ENCODE measurements at regions not wholly inside any gene's neighbourhood (a gene's known extent, or its start where the extent isn't known, plus 50 kb on each side); places are given as distances from the start of the nearest gene placed in this dataset.
"Not testable (repeated sequence)": the region's sequence is repeated elsewhere in the genome, so short reads cannot be mapped to it uniquely, and the experiment has no call there.

DNA sequence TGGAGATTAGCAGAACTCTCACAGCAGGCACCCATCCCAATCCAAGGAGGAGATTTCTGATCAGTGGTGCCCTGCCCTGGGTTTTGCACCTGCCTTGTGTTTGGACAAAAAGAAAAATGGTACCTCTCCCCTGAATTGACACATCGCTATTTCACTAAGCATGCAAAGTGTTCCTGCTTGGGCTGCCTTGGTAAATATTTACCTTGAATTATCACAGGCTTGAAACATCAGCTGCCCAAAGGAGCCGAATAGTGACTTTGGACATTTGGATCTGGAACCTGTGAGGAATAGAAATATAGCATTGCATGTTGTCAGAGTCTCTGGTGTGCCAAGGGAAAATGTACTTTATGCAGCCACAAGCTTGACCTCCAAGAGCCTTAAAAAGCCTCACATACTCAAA, 926.4 kb upstream of the FANCL start:
- no peak for DNase-seq (ENCODE audit: low read depth in 2 of 3, low spot score in 1 of 3)

DNA sequence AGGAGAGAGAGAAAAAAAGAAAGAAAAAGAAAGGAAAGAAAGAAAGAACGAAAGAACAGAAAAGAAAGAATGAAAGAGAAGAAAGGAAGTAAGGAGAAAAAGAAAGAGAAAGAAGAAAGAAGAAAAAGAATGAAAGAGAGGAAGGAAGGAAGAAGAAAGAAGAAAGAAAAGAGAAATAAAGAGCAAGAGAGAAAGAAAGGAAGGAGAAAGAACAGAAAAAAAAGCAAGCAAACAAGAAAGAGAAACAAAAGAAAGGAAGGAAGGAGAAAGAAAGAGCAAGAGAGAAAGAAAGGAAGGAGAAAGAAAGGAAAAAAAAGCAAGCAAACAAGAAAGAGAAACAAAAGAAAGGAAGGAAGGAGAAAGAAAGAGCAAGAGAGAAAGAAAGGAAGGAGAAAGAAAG, 916.8 kb upstream of the FANCL start:
- not testable (repeated sequence) for DNase-seq (ENCODE audit: low read depth in 2 of 3, low spot score in 1 of 3)

DNA sequence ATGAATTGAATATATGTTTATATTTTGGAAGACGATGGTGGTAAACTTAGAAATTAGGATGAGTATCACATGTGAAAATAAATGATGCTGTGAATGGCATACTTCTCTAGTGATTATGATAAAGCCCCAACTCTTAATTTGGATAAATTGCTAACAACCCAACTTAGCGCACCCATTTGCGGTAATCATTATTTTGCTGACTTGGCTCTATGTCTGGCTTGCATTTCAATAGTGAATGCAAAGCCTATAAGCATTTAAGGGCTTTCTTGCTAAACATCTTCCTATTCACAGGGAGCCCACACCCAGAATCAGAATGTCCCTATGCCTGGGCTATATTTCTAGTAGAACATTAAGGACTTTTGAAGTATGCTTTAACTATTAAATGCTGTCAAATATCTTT, 910.7 kb upstream of the FANCL start:
- DNase-seq (ENCODE audit: low read depth in 2 of 3, low spot score in 1 of 3): no peak

- DNase-seq (ENCODE audit: low read depth in 2 of 3, low spot score in 1 of 3): no peak
Observed at GRCh38 chr2:59150217-59150849, 909.2 kb upstream of the FANCL start.

DNA sequence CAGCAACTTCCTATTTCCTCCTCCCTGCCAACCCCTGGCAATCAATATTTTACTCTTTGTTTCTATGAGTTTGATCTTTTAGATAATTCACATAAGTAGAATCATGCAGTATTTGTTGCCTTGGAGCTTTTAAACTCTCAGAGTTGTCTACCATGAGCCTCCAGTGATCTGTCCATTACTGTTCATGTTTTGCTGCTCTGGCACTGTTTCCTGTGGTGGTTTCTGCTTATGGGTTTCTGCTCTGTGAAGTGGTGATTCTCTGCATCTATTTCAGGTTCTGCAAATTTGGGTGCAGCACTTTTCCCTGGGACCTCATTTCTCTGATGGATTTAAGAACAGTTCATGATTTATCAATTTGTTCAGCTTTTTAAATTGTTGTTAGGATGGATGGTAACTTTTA, 908.1 kb upstream of the FANCL start:
- no peak for DNase-seq (ENCODE audit: low read depth in 2 of 3, low spot score in 1 of 3)

DNA sequence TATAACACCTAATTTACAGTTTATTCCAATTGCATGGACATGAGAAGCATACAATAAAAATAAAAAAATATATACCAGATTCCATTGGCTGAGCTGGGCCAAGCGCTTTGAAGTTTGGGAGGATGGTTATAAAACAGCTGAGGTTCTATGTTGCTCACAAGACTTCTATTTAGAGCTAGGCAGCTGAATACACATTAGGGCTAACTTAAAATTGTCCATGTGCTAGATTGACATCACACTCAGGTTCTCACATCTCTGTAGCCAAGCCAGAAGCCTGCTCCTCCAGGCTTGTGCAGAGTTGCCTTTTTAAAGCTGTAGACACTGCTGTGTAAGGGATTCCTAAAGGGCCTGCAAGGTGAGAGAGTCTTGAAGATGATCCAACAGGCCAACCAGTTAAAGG, 871.1 kb upstream of the FANCL start:
- DNase-seq (ENCODE audit: low read depth in 2 of 3, low spot score in 1 of 3): no peak

DNA sequence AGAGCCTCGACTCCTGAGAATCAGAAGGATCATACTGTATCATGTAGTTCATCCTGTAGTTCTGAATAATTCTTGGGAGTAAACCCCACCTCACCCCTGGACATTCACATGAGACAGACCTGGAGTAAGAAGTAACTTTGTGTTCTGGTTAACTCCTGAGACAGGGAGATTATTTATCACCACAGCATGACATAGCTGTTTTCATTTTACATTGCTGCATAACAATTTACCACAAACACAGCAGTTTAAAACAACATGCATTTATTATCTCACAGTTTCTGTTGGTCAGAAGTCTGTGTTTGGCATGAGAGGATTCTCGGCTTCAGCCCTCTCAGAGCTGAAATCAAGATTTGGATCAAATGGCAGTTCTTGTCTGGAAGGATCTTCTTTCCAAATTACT, 855.8 kb upstream of the FANCL start:
- no peak for DNase-seq (ENCODE audit: low read depth in 2 of 3, low spot score in 1 of 3)

- no peak for DNase-seq (ENCODE audit: low read depth in 2 of 3, low spot score in 1 of 3)
Observed at GRCh38 chr2:59093571-59093970, 852.4 kb upstream of the FANCL start.

DNA sequence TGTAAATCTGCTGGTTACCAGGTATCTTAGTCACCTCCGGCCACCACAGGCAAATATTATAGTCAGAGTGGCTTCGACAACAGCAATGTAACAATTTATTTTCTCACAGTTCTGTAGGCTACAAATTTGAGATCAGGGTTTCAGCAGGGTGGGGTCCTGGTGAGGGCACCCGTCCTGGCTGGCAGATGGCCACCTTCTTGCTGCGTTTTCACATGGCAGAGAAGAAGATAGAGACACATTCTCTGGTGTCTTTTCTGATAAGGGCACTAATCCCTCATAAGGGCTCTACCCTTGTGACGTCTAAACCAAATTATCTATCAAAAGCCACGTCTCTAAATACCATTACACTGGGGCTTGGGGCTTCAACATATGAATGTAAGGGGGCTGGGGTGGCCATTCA, 843.2 kb upstream of the FANCL start:
- DNase-seq (ENCODE audit: low read depth in 2 of 3, low spot score in 1 of 3): no peak

GRCh38 chr2:59083075-59083828, 842.1 kb upstream of the FANCL start:
- no peak for DNase-seq (ENCODE audit: low read depth in 2 of 3, low spot score in 1 of 3)

DNA sequence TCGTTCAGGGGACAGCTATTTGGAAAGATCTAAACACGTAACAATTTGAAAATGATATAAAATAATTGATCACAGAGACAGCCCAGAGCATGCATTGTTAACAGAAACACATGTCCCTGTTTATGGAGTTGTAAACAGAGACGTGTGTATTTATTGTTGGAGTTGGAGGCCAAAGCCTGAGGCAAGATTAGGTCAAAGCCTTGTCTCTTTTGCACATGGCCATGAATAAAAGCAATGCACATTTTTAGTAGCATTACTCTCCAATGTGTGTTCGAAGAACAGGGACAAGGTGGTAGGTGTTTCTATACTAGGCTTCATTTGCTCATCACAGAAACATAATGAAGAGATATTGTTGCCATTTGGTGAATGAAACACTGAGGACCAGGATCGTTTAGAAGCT, 841.5 kb upstream of the FANCL start:
- DNase-seq (ENCODE audit: low read depth in 2 of 3, low spot score in 1 of 3): no peak

DNA sequence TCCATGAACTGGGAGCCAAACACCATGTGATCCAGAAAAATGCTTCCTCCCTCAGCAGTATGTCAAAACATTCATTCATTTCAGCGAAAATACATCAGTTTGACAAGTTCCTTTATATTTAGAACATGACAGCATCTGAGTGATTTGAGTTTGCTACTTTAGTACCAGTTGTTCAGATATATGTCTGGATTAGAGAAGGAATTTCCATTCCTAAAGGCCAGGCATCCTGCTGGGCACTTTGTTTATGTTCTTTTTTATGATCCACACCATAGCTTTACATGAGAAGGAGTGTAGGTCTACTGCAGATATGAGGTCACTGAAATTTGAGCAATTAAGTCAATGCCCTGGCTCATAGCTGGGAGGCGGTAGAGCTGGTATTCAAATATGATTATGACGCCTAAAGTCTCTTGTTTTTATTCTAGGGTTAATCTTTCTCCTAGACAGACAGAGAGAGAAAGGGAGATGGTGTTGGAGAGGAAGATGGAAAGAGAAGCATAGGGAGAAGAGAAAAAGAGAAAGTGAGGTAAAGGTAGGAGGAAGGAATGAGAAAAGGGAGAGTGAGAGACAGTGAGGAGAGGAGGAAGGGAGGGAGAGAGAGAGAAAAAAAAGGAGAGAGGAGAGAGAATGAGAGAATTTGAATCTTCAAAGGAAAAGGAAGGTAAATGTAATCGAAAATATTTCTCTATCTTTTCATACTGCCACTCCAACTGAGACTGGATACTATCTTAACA, 839.5 kb upstream of the FANCL start:
- DNase-seq (ENCODE audit: low read depth in 2 of 3, low spot score in 1 of 3): no peak

DNA sequence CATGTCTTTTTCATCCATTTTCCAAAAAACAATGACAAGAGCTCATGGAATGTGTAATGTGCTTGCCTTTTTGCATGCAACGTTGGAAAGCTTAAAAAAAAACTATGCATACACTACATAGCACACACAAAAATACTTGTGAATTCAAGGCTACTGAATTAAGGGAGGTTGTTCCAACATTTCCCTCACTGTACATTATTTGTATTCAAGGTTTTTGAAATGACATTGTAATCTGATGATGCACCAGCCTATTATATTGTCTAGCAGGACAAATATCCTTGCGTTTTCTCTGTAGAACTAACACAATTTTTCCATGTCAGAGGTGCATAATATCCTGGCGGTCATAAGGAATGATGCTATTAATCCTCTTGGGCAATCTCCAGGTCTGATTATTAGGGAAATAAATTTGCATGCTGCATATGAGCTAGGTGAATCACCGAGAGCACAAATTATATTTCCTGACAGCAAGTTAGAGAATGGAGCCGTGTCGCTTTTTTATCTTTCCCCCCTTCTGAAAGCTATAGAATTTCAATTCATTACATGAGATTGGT, 836.9 kb upstream of the FANCL start:
- no peak for DNase-seq (ENCODE audit: low read depth in 2 of 3, low spot score in 1 of 3)

- DNase-seq (ENCODE audit: low read depth in 2 of 3, low spot score in 1 of 3): no peak
Observed at GRCh38 chr2:59077026-59077725, 836.1 kb upstream of the FANCL start.

- no peak for DNase-seq (ENCODE audit: low read depth in 2 of 3, low spot score in 1 of 3)
Observed at GRCh38 chr2:59076079-59076619, 835.0 kb upstream of the FANCL start.

DNA sequence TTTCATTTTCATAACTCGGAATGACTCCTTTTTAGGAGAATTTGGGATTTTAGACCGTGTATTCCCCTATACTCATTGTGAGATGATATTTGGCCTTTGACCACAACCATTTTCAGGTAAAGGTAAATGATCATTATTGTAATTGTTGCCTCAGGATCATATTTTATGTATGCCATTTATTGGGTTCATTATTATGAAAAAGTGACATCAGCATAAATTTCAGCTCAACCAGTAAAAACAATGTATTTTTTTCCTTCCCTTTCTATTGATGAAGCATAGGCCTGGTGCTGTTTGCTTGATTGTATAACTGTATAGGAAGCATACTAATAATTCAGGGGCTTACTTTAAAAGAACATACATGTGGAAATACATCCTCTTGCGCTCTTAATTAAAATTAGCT, 832.9 kb upstream of the FANCL start:
- no peak for DNase-seq (ENCODE audit: low read depth in 2 of 3, low spot score in 1 of 3)

DNA sequence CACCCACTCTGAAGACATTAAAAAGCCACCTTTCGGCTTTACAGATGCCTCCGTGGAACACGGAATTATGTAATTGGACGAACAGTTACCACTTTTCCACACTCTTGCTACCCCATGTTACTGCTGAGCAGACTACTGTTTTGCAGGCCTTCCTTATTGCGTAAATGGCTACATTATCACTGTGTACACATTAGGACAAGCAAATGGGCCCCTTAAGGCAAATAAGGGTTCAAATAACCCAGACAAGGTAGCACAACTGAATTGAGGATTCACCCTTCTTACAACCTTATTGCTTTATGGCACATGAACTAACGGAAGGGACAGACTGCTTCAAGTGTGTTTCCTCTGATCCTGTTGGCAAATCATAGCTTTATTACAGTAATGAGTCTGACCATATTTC, 832.2 kb upstream of the FANCL start:
- no peak for DNase-seq (ENCODE audit: low read depth in 2 of 3, low spot score in 1 of 3)

DNA sequence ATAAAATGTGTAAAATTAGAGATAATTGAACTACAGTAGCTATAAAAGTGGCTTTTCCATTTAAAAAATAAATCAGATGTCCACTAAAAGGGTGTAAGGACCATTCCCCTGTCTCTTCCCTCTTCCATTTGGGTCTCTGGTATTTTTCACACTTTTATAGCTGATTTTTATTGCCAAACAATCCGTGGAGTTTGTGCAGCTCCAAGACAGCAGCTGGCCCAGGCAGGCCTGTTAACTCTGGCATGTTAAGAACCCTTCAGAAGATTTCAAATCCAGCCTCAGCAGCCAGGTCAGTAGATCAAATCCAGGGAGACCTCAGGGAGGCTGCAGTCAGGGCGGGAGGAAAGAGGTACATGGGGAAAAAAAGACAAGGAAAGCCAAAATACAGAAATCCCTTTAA, 827.1 kb upstream of the FANCL start:
- no peak for DNase-seq (ENCODE audit: low read depth in 2 of 3, low spot score in 1 of 3)

DNA sequence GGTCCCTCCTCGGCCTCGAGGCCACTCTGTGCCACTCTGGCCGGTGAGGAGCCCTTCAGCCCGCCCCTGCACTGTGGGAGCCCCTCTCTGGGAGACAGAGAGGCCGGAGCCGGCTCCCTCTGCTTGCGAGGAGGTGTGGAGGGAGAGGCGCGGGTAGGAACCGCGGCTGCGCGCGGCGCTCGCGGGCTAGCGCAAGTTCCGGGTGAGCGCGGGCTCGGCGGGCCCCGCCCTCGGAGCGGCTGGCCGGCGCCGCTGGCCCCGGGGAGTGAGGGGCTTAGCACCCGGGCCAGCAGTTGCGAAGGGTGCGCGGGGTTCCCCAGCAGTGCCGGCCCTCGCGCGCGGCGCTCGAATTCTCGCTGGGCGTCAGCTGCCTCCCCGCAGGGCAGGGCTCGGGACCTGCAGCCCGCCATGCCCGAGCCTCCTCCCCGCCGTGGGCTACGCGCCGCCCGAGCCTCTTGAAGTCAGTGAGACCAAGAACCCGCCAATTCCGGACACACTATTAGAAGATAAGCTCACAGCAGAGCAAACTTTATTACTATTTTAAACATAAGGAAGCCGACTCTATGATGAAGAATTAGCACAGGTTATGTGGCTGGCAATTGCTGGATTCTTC, 825.8 kb upstream of the FANCL start:
- no peak for DNase-seq (ENCODE audit: low read depth in 2 of 3, low spot score in 1 of 3)

DNA sequence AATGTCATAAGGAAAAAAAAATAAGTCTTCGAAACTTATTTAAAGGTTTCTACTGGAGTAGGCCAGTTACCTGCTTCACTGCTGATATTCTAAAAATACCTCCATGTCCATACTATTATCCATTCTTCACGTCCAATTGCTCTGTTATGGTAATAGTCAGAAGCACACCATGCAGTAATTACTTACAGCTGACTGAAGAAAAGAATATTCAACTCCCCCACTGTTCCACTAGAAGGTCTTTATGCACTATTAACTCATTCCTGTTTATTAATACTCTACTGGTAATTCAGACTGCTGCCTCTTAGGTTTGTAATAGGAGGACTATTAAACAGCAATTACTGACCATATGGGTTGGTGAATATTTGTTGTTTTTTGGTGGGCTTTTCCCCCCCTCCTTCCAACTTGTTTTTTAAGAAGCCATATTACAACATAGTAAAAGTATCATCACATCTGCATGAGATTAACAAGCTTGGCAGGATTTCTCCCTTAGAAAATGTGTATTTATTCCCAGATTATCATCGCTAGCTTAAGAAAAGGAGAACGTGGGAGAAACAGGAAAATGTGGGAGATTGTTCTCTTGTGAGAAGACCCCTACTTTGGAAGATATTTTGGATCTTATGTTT, 806.4 kb upstream of the FANCL start:
- no peak for DNase-seq (ENCODE audit: low read depth in 2 of 3, low spot score in 1 of 3)
